Vagina (tissue), 2 donors: ENCODE measurements at regions not wholly inside any gene's neighbourhood (a gene's known extent, or its start where the extent isn't known, plus 50 kb on each side); places are given as distances from the start of the nearest gene placed in this dataset.

Experiments
- DNase-seq, 2 donors: peaks; one replicate each; pipeline ENCODE4 v3.0.0-alpha.2; 2017; ENCODE audit errors: extremely low spot score in 2 of 2
- H3K27ac ChIP-seq: fragments of 200-600 bp; sonication (generic); one replicate; pipeline ENCODE4 v1.5.1; 2019
- H3K27me3 ChIP-seq: fragments of 200-600 bp; sonication (generic); one replicate; pipeline ENCODE4 v1.5.1; 2019
- H3K36me3 ChIP-seq, 2 donors: fragments of 200-600 bp; sonication (generic); one replicate each; pipeline ENCODE4 v1.5.1; 2017 to 2019
- H3K4me1 ChIP-seq: fragments of 200-600 bp; sonication (generic); one replicate; pipeline ENCODE4 v1.5.1; 2019
- H3K4me3 ChIP-seq, 2 donors: fragments of 200-600 bp; sonication (generic); 1 replicate in 1 of 2; 2 replicates in 1 of 2; pipeline ENCODE4 v1.5.1; 2016 to 2019
- H3K9me3 ChIP-seq: fragments of 200-600 bp; sonication (generic); one replicate; pipeline ENCODE4 v1.5.1; 2019
- CTCF ChIP-seq, 3 experiments: fragments of 450-650 bp in 2 of 3; fragments of 200-600 bp in 1 of 3; sonication (generic) in 1 of 3; IDR thresholded peaks; one replicate each; pipeline ENCODE4 v1.5.1; 2017 to 2019; ENCODE audit warnings: antibody characterized with exemption in 3 of 3, mild to moderate bottlenecking in 2 of 3, moderate library complexity in 2 of 3
- POLR2A ChIP-seq, 2 donors: fragments of 450-650 bp; IDR thresholded peaks; one replicate each; pipeline ENCODE4 v1.6.1; 2017; ENCODE audit warnings: antibody characterized with exemption in 2 of 2, mild to moderate bottlenecking in 2 of 2, moderate library complexity in 2 of 2
- POLR2AphosphoS5 ChIP-seq, 2 donors: sonication (generic); formaldehyde crosslinking; IDR thresholded peaks; one replicate each; pipeline ENCODE4 v1.9.0; 2017; ENCODE audit warnings: antibody characterized with exemption in 2 of 2, mild to moderate bottlenecking in 2 of 2, low read depth in 1 of 2; ENCODE audit not compliant: insufficient read depth in 1 of 2
- intact Hi-C: fragments of 100-400 bp; cut with DNase I; formaldehyde crosslinking; loops from one replicate; pipeline ENCODE4 v1.15.1; 2023

GRCh38 chr6:140915103-140915502, 1217.6 kb upstream of the GJE1 start:
- Histone ChIP-seq H3K27ac (no peak overlapping the region), H3K27me3 (no peaks in the 10 kb centered on the region), H3K36me3 (no peaks in the 10 kb centered on the region), H3K4me3 (no peak overlapping the region), H3K4me1 (no peaks in the 10 kb centered on the region), H3K9me3 (no peaks in the 10 kb centered on the region)
- intact Hi-C loops: no loop called here
- no peak for DNase-seq
- TF ChIP-seq POLR2A (IDR thresholded peaks at IDR 0.05): no peak
- no peak for TF ChIP-seq CTCF (IDR thresholded peaks at IDR 0.05)
- TF ChIP-seq POLR2AphosphoS5 (IDR thresholded peaks at IDR 0.05; ENCODE audit: insufficient read depth in 1 of 2, low read depth in 1 of 2): no peak

- intact Hi-C loops: no loop called here
- no peaks in the 10 kb centered on the region for H3K4me1 ChIP-seq
- H3K27ac ChIP-seq: no peak overlapping the region
- no peak overlapping the region for H3K4me3 ChIP-seq
- H3K27me3 ChIP-seq: no peaks in the 10 kb centered on the region
- H3K36me3 ChIP-seq: no peaks in the 10 kb centered on the region
- H3K9me3 ChIP-seq: no peaks in the 10 kb centered on the region
- DNase-seq: no peak
- no peak for TF ChIP-seq CTCF (IDR thresholded peaks at IDR 0.05)
These were observed 1220.0 kb upstream of the GJE1 start for GRCh38 chr6:140912686-140913085.

- no peak for TF ChIP-seq POLR2AphosphoS5 (IDR thresholded peaks at IDR 0.05; ENCODE audit: insufficient read depth in 1 of 2, low read depth in 1 of 2)
- TF ChIP-seq POLR2A (IDR thresholded peaks at IDR 0.05): no peak
- TF ChIP-seq CTCF (IDR thresholded peaks at IDR 0.05): no peak
- intact Hi-C loops: no loop called here
- Histone ChIP-seq H3K9me3 (no peaks in the 10 kb centered on the region), H3K4me1 (no peaks in the 10 kb centered on the region), H3K27me3 (no peaks in the 10 kb centered on the region), H3K36me3 (no peaks in the 10 kb centered on the region), H3K4me3 (no peak overlapping the region), H3K27ac (no peak overlapping the region)
- no peak for DNase-seq
These were observed 1223.1 kb upstream of the GJE1 start for GRCh38 chr6:140909625-140910024.

- Histone ChIP-seq H3K27me3 (no peaks in the 10 kb centered on the region), H3K4me3 (no peak overlapping the region), H3K27ac (no peak overlapping the region), H3K4me1 (no peaks in the 10 kb centered on the region), H3K36me3 (no peaks in the 10 kb centered on the region), H3K9me3 (no peaks in the 10 kb centered on the region)
- intact Hi-C loops: no loop called here
- TF ChIP-seq CTCF (IDR thresholded peaks at IDR 0.05) (no peak), POLR2AphosphoS5 (IDR thresholded peaks at IDR 0.05; ENCODE audit: insufficient read depth in 1 of 2, low read depth in 1 of 2) (no peak), POLR2A (IDR thresholded peaks at IDR 0.05) (no peak)
- no peak for DNase-seq
These were observed 1223.6 kb upstream of the GJE1 start for GRCh38 chr6:140909156-140909555.

- H3K9me3 ChIP-seq: no peaks in the 10 kb centered on the region
- no peak overlapping the region for H3K4me3 ChIP-seq
- H3K27me3 ChIP-seq: no peaks in the 10 kb centered on the region
- no peaks in the 10 kb centered on the region for H3K36me3 ChIP-seq
- intact Hi-C loops: no loop called here
- TF ChIP-seq POLR2A (IDR thresholded peaks at IDR 0.05) (no peak), CTCF (IDR thresholded peaks at IDR 0.05) (no peak), POLR2AphosphoS5 (IDR thresholded peaks at IDR 0.05; ENCODE audit: insufficient read depth in 1 of 2, low read depth in 1 of 2) (no peak)
- DNase-seq: no peak
- H3K4me1 ChIP-seq: no peaks in the 10 kb centered on the region
- no peak overlapping the region for H3K27ac ChIP-seq
These were observed 1224.2 kb upstream of the GJE1 start for GRCh38 chr6:140908505-140908904.
